GM18868 (cell line): ENCODE measurements at regions not wholly inside any gene's neighbourhood (a gene's known extent, or its start where the extent isn't known, plus 50 kb on each side); places are given as distances from the start of the nearest gene placed in this dataset.

ENCODE experiments used
- ATAC-seq: cut with Tn5 transposase; IDR thresholded peaks from one replicate; pipeline ENCODE4 v1.9.1; 2021; ENCODE audit warnings: mild to moderate bottlenecking, moderate library complexity; ENCODE audit not compliant: unreplicated experiment

DNA sequence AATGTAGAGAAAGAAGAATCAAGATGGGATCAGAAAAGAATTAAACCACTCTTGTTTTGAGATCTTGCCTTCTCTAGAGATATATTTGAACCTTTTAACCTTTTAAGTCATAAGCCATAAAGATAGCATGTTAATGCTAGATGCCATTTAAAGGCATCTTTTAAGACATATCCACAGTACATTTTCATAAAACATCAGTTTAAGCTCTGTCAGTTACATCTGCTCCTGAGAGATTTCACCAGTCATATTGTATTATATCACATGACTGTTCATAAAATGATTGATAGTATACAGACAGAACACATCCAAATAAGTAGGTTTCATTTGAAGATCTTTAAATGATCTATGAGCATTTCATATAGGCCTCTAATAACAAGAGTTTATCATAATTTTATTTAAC is 1238.5 kb downstream of the SLC16A7 start:
- no peak for ATAC-seq

DNA sequence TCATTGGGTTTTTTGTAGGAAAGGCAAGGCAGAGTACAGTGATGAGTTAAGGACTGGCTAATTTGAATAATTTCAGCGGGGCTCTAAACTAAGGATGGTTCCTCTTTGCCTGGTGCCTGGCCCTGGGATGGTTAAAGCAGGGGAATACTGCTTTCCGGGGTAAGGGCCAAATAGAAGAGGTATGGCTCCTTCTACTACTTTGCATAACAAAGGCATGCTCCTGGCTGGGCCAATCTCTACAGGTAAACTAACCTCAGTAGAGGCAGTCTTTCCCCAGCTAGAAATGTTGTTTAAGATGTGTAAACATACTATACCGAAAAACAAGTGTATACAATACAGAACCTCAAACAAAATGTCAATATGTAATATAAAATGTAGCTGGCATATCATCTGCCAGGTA is 1239.0 kb downstream of the SLC16A7 start:
- ATAC-seq: no peak

GRCh38 chr12:60836651-60837050 is 1240.8 kb downstream of the SLC16A7 start:
- ATAC-seq: no peak

- no peak for ATAC-seq
Observed at GRCh38 chr12:60842181-60842580, 1246.4 kb downstream of the SLC16A7 start.

- no peak for ATAC-seq
Observed at GRCh38 chr12:60844101-60844500, 1248.3 kb downstream of the SLC16A7 start.

DNA sequence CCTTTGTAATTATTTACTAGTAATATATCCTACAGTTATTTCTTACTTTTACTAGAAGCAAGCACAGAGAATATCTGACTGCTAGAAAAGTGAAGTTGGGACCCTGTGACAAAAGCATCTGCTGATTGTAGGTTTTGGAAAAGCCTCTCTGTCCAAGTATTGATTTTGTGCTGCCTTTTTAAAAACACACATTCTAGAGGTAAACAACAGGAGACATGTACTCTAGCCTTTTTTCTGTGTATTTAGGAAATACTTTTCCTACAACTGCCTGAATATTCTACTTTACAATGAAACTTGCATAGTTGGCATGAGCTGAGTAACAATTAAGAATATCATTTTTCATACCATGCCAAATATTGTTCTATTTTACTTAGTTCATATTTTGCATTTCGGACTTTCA is 1249.0 kb downstream of the SLC16A7 start:
- ATAC-seq: no peak

- ATAC-seq: no peak
Observed at GRCh38 chr12:60845696-60846095, 1249.9 kb downstream of the SLC16A7 start.

DNA sequence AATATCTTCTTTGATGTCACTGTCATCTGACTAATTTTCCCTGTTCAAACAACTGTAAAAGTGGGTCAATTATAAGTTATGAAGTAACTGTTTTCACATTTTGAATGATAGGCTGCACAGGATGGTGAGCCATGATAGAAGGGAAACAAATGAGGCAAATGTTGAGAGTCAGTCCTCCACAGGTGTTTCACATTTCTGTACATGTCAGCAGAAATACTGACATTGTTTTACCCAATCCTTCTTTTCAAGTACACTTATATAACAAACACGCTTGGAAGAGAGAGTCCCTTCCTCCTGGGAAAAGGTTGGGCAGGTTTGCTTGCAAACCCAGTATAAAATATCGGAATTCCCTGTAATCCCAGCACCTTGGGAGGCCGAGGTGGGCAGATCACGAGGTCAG is 1251.5 kb downstream of the SLC16A7 start:
- no peak for ATAC-seq

- no peak for ATAC-seq
Observed at GRCh38 chr12:60849723-60850122, 1253.9 kb downstream of the SLC16A7 start.

DNA sequence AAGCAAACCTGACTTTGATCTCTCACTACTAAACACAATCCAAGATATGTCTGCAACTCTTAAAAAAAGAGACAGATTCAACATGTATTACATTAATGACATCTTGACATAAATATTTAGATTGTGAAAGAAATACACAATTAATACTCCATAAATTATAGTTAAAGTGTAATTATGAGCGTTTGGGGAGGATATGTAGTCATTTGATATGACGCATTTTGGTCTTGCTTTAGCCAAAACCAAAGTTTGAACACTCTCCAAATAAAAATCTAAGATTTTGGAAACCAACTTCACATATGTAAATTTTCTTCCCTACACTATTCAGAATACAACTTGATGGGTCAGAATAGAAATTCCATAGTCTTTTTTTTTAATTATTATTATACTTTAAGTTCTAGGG is 1257.6 kb downstream of the SLC16A7 start:
- ATAC-seq: no peak

DNA sequence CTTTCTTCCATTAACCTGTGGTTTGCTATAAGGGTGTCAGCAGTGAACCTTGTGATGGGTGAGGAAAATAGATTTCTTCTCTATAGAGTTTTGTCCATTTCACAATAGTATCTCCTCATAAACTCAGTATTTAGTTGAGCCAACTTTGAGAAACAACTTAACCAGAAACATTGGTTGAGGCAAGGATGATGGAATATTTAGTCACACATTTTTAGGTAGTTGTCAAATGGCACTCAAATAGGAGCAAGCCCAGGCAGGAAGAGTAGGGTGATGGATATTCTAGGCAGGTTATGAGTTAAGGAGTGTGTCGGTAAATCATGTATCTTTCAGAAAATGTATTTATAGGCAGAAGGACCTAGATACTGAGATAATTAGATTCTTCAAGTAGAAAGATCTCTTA is 1267.6 kb downstream of the SLC16A7 start:
- ATAC-seq: no peak

DNA sequence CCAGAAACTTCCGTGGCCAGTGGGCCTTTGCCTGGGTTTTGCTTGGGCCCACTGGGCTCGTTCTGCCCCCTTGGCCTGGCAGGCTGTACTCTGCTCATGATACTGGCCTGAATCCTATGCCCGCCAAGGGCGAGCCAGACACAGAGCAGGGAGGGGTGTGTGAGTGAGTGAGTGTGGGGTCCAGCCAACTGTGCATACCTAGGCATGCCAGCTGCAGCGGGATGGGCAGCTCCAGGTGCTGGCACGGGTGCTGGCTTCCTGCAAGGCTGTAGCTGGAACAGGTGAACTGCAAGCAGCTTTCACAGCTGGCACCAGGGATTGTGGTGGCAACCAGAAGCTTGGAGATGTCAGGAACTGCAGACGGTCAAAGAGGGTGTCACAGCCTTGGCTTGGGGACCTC is 1276.4 kb downstream of the SLC16A7 start:
- ATAC-seq: no peak

DNA sequence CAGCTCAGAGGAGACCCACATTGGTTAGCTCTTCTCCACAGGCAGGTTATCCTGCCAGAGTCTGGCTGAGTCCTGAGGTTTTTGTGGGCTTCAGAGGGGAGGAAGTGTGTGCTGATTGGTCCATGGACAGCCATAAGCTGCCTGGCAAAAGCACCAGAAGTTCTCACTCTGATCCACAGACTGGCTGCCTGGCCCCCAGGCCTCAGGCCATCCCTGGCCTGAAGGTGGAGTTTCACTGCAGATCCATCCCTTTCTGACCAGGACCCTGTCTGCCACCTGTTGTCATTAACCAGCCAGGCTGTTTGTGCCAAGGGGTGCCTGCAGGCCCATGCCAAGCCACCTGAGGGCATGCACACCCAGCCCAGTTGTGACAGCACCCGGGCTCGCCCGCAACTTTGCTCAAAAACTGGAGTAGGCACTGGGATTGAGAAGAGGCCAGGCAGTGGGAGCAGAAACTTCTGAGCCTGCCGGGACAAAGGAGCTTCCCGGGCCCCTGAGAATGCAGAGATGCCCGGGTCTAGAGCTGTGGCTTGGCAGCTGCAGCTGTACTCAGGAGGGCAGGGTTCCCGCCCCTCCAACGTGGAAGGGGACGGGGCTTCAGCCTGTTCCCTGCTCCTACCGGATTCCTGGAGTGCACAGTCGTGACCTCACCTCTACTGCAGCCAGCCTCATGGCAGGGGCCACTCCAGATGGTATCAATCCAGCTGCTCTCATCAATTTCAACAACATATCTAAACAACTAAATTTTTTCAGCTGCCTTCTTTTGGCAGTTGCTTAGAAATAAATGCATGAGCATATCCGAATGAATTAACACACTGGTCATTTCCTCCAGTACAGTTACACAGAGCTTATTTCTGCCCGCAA is 1277.3 kb downstream of the SLC16A7 start:
- ATAC-seq: no peak

DNA sequence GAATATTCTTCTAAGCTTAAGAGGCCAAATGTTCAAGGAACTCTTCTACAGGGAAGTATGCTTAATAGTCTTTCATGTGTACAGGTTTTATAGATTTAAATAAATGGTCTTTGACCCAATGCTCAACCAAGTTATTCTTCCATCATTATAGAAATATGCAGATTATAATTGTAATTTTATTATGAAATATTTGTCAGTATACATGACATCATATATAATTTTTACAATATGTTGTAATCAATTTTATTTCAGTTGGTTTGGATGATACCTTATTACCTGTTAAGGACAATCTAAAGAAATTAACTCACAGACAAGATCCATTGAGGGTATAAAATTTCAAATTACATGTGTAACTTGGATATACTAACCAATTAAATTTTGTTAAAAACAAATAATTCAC is 1278.3 kb downstream of the SLC16A7 start:
- ATAC-seq: no peak

GRCh38 chr12:60920841-60921495 is 1325.1 kb downstream of the SLC16A7 start:
- no peak for ATAC-seq

GRCh38 chr12:60921541-60921940 is 1325.7 kb downstream of the SLC16A7 start:
- no peak for ATAC-seq

GRCh38 chr12:60926256-60926655 is 1330.4 kb downstream of the SLC16A7 start:
- ATAC-seq: no peak

- ATAC-seq: no peak
Observed at GRCh38 chr12:60930151-60930550, 1330.1 kb upstream of the USP15 start.

GRCh38 chr12:60935981-60936761 is 1324.0 kb upstream of the USP15 start:
- ATAC-seq: no peak

DNA sequence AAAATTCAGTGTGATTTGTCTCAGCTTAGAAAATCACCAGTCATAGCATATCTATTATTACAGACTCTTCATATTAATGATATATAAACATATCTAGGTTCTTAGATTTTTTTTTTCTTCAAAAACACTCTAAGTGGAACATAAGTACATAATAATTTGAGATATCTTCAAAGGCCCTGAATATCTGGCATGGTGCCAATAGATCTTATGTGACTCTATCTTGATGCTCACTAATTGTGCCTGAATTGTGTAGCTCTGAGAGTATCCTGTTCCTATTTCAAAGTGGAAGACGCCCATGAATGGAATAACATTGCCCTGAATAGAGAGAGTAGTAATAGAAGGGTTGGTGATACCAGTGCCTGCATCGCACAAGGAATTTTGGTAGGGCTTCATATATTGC is 1312.7 kb upstream of the USP15 start:
- no peak for ATAC-seq

DNA sequence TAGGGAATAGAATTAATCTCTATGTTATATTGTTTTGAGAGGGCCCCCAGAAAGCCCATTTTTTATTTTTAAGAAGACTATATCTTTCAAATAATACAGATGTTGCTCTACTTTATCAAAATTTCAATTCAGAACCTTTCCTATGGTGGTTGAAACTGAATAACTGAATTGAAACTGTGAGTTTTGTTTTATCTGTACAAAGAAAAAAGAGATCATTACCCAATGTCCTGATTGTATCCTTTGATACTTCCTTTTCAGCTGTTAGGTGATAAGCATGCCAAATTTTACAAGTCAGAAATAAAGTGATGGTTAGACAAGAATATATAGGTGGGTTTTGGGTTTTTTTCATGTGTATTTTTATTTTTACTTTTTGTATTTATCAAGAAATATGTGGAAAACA is 1293.1 kb upstream of the USP15 start:
- ATAC-seq: no peak

GRCh38 chr12:60977966-60978365 is 1282.2 kb upstream of the USP15 start:
- ATAC-seq: no peak
